ENCODE measurements at regions not wholly inside any gene's neighbourhood (a gene's known extent, or its start where the extent isn't known, plus 50 kb on each side); places are given as distances from the start of the nearest gene placed in this dataset.

- Histone ChIP-seq H3K27me3 (replicated peaks; ENCODE audit: control insufficient read depth, insufficient read depth, low read length) (no peaks in the 10 kb centered on the region), H3K4me1 (no peaks in the 10 kb centered on the region), H3K9me3 (no peaks in the 10 kb centered on the region), H3K4me3 (ENCODE audit: low read depth, low read length) (no peak overlapping the region), H3K36me3 (ENCODE audit: control insufficient read depth, insufficient read depth, low read length) (no peaks in the 10 kb centered on the region)
- no peaks in the 10 kb centered on the region for H3K27me3 Mint-ChIP-seq (ENCODE audit: insufficient read depth, unreplicated experiment)
- no peaks in the 10 kb centered on the region for H3K9me3 Mint-ChIP-seq (ENCODE audit: unreplicated experiment)
- no peak overlapping the region for H3K27ac Mint-ChIP-seq (ENCODE audit: unreplicated experiment)
- CTCF ChIA-PET = no interaction called here
- H3K4me1 Mint-ChIP-seq (ENCODE audit: low read depth, unreplicated experiment) = no peaks in the 10 kb centered on the region
- POLR2A ChIA-PET = no interaction called here
- TF ChIP-seq CTCF (IDR thresholded peaks at IDR 0.05; ENCODE audit: insufficient read depth in 1 of 2, low read depth in 1 of 2, low read length in 1 of 2, severe bottlenecking in 1 of 2, unreplicated experiment in 1 of 2) = no peak
- H3K36me3 Mint-ChIP-seq (ENCODE audit: insufficient read depth, unreplicated experiment) = no peaks in the 10 kb centered on the region
- DNase-seq = no peak
- BruUV-seq (replicated peaks) = no TSS peak
- H3K4me3 Mint-ChIP-seq (ENCODE audit: unreplicated experiment) = no peak overlapping the region
- intact Hi-C loops (cut with micrococcal nuclease; ENCODE audit: unreplicated experiment) = no loop called here
Observed at GRCh38 chrX:39859991-39860861, 237.5 kb downstream of the BCOR start.

DNA sequence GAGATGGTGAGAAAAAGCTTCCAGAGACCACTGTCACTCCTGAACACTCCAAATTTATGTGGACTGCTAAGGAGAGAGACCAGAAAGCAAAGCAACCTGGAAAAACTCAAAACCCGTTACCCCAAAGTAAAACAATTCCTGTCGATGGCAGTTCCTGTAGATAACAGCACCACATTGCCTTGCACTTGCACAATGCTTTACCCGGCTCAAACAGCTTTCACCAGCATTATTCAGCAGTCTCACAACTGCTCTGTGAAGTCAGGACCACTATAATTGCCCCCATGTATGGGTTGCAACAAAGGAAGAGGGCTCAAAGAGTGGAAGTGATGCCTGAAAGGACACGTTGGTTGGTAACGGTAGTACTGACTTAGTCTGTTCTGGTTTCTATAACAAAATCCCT is 234.8 kb downstream of the BCOR start:
- DNase-seq = no peak
- Mint-ChIP-seq H3K27me3 (ENCODE audit: insufficient read depth, unreplicated experiment) (no peaks in the 10 kb centered on the region), H3K36me3 (ENCODE audit: insufficient read depth, unreplicated experiment) (no peaks in the 10 kb centered on the region), H3K27ac (ENCODE audit: unreplicated experiment) (no peak overlapping the region), H3K4me3 (ENCODE audit: unreplicated experiment) (no peak overlapping the region), H3K9me3 (ENCODE audit: unreplicated experiment) (no peaks in the 10 kb centered on the region), H3K4me1 (ENCODE audit: low read depth, unreplicated experiment) (no peaks in the 10 kb centered on the region)
- H3K9me3 ChIP-seq = no peaks in the 10 kb centered on the region
- no TSS peak for BruUV-seq (replicated peaks)
- no peaks in the 10 kb centered on the region for H3K36me3 ChIP-seq (ENCODE audit: control insufficient read depth, insufficient read depth, low read length)
- intact Hi-C loops (cut with micrococcal nuclease; ENCODE audit: unreplicated experiment) = no loop called here
- ChIA-PET CTCF (no interaction called here), POLR2A (no interaction called here)
- no peak for TF ChIP-seq CTCF (IDR thresholded peaks at IDR 0.05; ENCODE audit: insufficient read depth in 1 of 2, low read depth in 1 of 2, low read length in 1 of 2, severe bottlenecking in 1 of 2, unreplicated experiment in 1 of 2)
- H3K4me3 ChIP-seq (ENCODE audit: low read depth, low read length) = no peak overlapping the region
- no peaks in the 10 kb centered on the region for H3K27me3 ChIP-seq (replicated peaks; ENCODE audit: control insufficient read depth, insufficient read depth, low read length)
- no peaks in the 10 kb centered on the region for H3K4me1 ChIP-seq

DNA sequence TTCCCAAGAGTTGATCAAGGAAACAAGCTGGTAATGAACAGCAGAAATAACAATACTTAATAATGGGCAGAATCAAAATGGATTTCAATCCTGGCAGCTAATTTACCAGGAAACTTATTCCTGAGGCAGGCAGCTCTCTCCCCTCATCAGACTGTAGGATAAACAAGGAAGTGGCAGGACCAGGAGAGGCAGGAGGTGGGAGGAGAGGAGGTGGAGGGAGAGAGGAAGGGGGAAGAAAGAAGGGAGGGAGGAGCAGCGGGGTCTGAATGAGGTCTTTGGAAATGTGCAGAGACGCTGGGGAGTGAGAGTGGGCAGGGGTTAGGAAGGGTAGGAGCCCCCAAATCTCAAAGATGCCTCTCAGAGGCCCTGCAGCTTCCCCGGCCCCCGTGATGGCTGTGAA is 231.5 kb downstream of the BCOR start:
- Histone ChIP-seq H3K9me3 (no peaks in the 10 kb centered on the region), H3K4me3 (ENCODE audit: low read depth, low read length) (no peak overlapping the region), H3K4me1 (no peaks in the 10 kb centered on the region), H3K27me3 (replicated peaks; ENCODE audit: control insufficient read depth, insufficient read depth, low read length) (no peaks in the 10 kb centered on the region), H3K36me3 (ENCODE audit: control insufficient read depth, insufficient read depth, low read length) (no peaks in the 10 kb centered on the region)
- POLR2A ChIA-PET = no interaction called here
- CTCF ChIA-PET = no interaction called here
- Mint-ChIP-seq H3K27ac (ENCODE audit: unreplicated experiment) (no peak overlapping the region), H3K4me1 (ENCODE audit: low read depth, unreplicated experiment) (no peaks in the 10 kb centered on the region), H3K27me3 (ENCODE audit: insufficient read depth, unreplicated experiment) (no peaks in the 10 kb centered on the region), H3K4me3 (ENCODE audit: unreplicated experiment) (no peak overlapping the region), H3K36me3 (ENCODE audit: insufficient read depth, unreplicated experiment) (peaks cover 4% of the 10 kb centered on the region), H3K9me3 (ENCODE audit: unreplicated experiment) (no peaks in the 10 kb centered on the region)
- intact Hi-C loops (cut with micrococcal nuclease; ENCODE audit: unreplicated experiment) = no loop called here
- TF ChIP-seq CTCF (IDR thresholded peaks at IDR 0.05; ENCODE audit: insufficient read depth in 1 of 2, low read depth in 1 of 2, low read length in 1 of 2, severe bottlenecking in 1 of 2, unreplicated experiment in 1 of 2) = no peak
- DNase-seq = no peak
- BruUV-seq (replicated peaks) = no TSS peak

All from Caco-2 (cell line).